GM19438 (cell line): ENCODE measurements at regions not wholly inside any gene's neighbourhood (a gene's known extent, or its start where the extent isn't known, plus 50 kb on each side); places are given as distances from the start of the nearest gene placed in this dataset.
"Not testable (repeated sequence)": the region's sequence is repeated elsewhere in the genome, so short reads cannot be mapped to it uniquely, and the experiment has no call there.

ENCODE experiments used
- ATAC-seq: cut with Tn5 transposase; IDR thresholded peaks from one replicate; pipeline ENCODE4 v1.9.1; 2021; ENCODE audit warnings: low read depth; ENCODE audit not compliant: unreplicated experiment

DNA sequence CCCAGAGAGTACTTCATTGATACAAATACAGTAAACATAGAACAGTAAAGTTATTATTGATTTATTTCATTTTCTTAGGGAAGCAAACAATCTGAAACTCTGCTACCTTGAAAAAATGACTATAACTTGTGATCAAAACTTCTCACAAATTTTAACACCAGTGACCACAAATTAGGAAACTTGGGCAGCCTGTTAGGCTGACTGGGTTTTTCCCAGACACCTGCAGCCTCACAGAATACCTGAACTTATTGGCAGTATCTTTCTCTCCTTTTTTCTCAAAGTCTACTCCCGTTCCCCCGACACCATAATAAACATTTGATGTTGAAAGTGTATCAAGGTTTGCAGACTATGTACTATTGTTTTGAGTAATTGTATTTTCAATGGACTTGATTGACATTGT lies 360.5 kb downstream of the LMO7 start:
- ATAC-seq: no peak

DNA sequence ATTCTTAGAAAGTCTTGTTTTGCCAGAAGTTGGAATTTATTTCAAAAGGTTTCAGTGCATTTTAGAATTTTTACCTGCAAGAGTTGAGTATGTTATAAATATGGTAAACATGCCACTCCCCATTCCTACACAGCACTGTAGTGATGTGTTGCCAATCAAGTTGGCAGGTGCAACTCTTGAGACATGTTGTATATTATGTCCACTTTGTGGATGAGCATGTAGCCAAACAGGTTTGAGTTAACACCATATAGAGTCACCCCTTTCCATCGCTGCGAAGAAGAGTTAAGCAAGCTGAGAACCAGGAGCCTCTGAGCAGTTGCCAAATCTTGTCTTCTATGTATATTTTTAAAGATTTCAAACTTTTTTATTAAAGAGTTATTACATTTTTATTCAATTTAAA lies 359.8 kb downstream of the LMO7 start:
- ATAC-seq: no peak

DNA sequence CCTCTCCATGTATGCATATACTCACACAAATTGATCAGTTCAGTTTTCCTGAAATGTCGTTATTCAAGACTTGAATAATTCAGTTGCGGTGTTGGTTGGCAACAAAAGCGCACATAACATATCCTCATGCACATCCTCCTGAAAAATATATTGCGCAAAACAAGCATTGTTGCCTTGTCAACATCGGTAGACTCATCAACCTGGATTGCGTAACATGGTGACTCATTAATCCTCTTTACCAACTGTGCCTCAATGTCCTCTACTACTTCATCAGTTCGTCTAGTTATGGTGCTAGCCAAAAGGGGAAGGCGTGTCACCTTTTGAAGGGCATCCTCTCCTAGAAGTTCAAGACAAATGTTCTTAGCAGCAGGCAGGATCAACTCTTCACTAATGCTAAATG lies 357.7 kb downstream of the LMO7 start:
- no peak for ATAC-seq

DNA sequence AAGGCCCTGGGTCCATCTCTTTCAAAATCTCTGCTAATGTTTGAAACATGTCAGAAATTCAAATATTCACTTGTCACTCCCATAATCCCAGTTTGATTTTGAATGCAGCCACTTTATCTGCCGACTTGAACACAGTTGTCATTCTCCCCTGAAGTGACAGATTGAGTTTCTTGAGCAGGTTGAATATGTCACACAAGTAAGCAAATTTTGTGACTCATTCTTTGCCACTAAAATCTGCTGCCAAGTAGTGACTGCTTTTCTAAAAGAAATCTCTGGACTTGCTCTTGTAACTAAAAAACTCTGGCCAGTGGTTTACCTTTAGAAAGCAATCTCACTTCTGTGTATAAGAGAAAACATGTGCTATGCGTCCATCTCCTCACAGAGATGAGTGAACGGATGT lies 357.1 kb downstream of the LMO7 start:
- no peak for ATAC-seq

DNA sequence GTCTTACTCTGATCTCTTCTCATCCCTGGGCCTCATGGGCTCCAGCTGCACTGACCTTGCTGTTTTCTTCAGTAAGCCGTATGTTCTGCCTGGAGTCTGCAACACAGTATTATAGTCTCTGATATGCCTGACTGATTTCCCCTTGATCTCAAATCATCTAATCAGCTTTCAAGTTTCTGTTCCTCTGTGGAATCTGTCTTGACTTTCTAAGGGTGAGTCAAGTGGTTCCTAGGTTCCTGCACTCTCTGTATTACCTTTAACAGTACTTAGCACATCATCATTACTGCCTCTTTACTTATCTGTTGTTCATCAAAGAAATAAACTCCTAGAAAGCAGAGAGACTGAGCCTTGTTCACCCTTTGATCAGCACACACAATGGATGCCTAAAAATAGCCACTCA lies 350.7 kb downstream of the LMO7 start:
- peak; percentile 100 for ATAC-seq

DNA sequence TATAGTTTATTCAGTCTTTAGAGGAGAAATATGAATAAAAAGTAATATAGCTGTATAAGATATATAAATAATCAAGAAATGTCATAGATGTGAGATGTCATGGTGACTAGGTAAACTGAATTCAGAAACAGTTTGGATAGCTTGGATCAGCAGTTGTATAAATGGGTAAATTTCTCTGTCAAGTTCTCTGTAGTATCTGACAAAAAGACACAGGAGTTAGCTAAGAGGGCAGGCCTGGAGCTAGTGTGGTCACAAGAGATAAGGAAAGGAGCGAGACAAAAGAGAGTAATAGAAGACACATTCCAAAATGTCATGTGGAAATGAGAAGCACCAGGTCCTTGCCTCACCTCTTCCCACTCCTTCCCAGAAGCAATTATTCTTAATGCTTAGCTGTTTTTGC lies 349.0 kb downstream of the LMO7 start:
- no peak for ATAC-seq

DNA sequence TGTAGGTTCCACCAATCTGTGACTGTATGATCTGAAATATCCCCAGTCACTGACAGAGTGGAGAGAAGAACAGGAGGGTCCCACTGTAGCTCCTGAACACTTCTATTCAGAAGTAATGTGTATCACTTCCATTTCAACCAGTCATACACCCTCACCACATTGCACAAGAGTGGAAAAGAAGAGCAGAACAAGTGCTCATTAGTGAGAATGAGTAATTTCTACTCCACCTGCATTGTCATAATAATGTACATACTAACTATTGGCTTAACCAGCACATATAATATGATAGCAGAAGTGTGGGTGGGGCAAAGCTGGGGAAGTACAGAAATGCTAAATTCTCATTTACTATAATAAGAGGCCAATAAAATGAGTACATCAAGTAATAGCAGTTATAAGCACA lies 342.7 kb downstream of the LMO7 start:
- no peak for ATAC-seq

DNA sequence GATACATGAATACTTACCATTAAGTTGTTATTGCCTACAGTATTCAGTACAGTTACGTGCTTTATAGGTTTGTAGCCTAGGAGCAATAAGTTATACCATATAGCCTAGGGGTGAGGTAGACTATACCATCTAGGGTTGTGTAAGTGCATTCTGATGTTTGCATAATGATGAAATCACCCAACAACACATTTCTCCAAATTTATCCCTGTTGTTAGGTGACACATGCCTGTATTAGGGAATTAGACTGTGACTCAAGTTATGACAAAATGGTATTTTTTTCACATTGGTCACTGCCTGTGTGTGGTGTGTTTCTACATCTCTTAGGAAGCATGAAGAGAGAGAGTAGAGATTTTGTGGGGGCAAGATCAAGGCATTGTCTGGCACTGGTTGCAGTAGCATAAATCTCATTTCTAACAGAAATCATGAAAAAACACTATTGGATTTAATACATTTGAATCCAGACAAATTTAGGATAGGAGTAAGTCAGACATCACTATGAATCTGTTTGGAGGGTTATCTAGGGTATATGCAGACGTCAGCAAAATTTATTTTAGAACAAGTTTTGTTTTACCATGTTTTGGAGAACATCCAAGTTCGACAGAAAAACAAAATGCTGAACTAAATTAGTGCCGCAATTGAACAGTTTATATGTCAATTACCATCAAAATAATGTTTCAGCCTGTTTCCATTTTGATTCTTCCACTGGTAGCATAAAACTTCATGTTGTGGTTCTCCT lies 332.1 kb downstream of the LMO7 start:
- ATAC-seq: no peak

DNA sequence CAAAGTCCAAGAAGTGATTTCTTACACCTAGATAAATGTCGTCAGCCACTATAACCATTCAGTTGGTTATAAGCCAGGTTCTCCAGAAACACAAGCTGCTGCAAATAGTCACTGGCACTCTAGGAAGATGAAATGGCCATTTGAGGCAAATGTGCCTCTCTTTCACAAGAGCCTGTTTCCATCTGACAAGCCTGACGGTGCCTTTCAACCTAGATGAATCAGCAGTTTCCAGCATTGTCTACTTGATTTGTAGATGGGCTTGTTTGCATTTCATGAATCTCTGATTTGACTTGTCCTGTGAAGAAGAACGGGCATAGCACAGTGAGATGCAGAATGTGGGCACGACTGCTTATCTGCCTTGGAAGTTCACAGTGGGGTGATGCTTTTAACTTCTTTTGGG lies 327.2 kb downstream of the LMO7 start:
- ATAC-seq: no peak

DNA sequence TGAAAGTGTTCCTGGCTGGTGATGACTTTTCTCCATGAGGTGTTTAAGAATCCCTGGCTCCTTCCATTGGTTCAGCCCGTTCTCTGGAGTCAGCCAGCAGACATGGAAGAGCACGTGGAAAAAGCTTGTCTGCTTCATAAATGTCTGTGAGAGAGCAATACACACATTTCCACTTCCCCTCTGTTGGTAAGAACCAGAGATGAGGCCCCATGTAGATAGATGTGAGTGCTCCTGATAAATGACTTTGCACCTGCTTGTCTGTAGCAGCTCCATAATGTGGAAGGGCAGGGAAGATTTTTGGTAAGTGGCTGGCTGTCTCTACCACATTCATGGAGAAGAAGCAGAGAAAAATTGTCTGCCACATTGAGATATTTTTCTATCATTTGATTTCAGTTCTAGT lies 325.8 kb downstream of the LMO7 start:
- ATAC-seq: no peak

DNA sequence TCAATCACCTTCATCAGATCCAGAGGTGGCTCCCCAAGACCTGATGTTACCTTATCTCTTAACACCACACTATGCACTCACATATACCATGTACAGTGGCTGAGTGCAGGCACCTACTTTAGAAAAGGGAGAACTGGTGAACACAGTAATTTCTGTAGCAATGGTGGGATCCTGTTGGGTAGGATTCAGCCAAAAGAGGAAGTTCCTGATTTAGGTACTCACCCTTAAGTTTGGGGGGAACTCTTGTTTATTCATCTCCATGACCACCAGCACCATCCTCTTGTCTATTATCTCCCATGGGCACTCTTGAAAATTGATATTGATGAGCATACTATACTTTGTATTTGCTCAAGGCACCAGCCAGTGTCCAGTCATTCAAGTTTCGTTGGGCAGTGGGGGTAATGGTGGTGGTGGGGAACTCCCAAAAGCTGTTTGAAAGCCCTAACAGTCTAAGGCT lies 324.4 kb downstream of the LMO7 start:
- ATAC-seq: peak; percentile 93

DNA sequence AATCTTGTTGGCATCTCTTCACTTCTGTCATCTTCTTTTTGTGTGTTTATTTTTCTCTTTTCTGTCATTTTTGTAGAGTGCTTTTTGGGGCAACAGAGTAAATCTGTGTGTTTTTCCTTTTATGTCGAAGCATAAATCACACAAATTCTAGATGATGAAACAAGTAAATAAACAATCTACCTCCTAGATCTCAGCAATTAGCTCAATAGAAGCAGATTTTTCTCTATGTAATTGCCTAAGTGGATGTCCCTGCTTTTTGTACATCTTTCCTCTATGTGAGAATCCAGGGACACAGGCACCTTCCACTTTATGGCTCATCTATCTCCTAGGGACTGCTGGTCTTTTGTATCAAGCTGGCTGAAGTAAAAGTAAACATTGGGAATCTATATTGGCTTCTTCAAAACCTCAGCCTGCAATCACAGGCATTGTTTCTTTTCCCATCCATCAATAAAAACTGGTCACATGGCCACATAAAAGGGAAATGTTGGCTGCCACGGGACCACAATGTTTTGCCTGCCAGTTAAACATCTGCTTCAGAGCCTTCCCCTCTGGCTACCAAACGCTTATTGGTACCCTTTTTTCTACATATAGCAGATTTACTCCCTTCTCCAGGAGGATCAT lies 323.8 kb downstream of the LMO7 start:
- ATAC-seq: peak; percentile 4

DNA sequence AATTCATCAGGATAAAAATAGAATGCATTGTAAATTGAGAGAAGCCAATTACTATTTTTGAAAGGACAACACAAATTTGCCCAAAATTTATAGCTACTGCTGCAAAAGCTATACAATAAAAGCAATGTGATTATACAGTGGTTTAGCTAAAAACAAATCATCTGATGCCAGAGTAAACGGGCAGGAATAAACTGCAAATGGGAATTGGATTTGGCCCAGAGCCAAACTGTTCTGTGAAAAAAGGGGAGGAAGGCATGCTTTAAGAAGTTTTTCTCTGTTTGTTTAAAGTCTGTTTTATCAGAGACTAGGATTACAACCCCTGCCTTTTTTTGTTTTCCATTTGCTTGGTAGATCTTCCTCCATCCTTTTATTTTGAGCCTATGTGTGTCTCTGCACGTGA lies 317.5 kb downstream of the LMO7 start:
- not testable (repeated sequence) for ATAC-seq

DNA sequence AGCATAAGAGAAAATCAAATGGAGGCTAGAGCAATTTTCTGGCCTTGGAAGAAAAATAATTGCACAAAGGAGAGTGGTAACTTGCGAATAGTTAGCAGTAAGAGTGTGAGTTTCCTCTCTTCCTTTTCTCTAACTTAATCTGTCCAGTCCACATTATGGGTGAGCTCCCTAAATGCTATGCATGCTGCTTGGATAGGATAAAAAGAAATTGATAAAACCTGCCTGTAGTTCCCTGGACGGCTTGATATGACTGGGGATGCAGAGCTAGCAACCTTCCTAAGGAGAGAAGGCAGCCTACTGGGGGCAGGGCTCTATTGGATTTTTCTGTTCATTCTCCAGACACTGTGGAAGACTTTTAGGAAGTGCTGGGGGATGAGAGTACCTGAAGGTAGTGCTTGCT lies 311.3 kb downstream of the LMO7 start:
- ATAC-seq: no peak

DNA sequence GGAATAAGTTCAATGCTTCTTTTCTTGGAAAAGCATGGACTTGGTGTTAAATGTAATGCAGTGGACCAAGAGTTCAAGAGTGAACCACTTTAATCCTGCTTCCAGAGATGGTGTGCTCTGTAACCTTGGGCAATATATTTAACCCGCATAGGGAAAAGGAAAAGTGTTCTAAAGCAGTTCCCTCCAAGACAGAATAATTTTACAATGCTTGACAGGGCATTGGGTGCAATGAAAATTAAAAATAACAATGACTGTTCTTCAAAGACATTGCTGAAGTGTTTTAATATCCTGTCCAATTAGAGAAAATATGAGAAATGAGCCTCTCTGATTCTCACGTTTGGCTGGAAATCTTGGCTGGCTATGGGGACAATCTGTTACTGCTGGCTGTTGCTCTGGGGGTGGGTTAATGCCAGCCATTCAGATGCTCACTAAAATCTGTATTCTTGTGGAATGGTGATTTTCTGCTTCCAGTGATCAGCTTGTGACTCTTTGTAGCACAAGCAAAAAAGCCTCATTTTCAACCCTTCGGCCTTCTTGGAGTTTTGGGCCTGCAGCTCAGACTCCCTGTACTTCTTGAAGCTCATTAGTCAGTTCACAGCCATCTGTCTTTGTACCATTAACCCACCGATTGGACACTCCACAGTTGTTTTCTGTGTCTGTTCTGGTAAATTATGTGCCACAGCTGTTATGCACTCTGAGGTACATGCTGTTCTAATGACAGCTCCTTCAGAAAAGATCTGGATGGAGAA lies 310.6 kb downstream of the LMO7 start:
- ATAC-seq: no peak

DNA sequence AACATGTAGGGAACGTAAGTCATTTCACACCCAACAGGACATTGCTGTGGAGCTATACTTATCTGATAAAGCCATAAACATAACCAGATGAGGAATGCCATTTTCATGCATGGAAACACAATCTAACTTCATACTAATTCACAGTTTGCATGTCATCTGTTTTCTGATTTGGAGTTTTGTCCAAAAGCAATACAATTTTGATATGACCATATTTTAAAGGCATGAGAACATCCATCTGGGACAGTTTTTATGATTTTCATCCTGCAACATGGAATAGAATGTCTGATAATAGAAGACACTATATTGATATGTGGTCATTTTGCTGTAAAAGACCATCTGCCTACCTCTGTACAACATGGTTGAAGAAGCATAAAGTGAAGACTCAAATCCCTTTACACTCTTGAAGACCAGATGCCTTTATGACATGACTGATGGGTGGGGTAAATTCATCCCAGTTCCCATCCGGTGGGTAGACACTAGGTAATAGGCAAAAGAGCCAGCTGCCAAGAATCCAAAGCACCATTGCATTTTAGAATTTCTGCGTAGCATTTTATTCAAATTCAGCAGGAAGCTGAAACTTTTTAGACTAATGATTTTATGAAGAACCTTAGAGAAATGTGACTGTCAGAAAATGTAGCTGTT lies 309.8 kb downstream of the LMO7 start:
- ATAC-seq: no peak

DNA sequence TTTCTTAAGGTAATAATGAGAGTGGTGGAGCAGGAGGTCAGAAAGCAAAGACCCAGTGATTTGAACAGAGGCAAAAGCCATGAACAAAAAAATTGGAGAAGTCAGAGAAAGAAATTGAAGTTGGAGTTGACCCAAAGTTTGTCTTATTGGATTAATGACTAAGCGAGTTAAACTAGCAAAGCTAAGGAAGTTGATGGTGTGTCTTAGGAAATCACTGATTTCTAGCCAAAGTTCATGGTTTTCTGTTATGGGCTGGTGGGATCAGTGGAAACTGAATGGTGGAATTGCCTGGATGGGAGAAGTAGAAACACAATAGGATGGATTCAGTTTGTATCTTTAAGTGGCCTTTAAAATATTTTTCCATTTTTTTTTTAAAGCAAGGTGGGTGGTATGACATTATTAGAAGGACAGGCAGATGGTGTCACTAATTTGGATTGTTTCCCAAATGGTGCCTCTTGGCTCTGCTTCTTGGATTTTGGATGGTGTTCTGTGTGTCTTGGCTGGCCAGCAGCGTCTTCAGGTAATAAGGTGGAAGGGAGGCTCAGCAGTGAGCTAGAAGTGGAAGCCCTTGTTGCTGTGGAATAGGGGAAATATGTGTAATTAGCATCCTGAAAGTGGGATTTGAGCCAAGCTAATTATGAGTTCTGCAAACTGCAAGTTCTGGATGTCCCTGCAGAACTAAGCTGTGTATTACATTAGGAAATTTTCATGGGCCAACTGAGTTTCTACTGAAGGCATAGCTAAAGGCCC lies 302.9 kb downstream of the LMO7 start:
- no peak for ATAC-seq

DNA sequence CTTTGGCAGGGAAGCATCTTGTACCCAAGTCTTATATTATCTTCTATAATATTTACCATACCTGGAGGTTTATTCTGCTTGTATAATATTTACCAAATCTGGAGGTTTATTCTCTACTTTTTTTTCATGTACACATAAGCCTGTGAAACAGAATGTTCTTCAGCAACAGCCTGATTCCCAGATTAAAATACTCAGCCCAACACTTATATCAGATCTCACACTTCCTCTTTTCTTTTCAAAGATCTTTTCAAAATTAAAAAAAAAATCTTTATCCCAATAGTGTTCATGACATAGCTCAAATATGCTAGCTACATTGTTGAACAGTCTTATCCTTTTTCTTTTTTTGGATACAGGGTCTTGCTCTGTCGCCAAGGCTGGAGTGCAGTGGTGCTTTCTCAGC lies 300.7 kb downstream of the LMO7 start:
- ATAC-seq: no peak

DNA sequence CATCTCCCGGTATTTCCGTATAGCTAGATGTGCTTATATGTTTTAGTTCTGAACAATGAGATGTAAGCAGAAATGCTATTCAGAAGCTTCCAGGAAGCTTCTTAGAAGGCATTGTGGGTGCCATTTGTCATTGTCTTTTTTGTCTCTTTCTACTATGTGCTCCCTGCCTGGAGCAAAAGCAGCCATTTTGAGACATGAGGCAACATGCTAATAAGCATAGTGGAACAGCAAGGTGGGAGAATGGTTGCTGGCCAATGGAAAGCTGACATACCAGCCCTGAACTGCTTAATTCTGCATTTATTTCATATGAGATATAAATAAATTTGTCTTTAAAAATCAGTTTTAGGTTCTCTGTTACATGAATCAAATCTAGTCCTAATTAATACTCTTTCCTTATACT lies 299.7 kb downstream of the LMO7 start:
- no peak for ATAC-seq

DNA sequence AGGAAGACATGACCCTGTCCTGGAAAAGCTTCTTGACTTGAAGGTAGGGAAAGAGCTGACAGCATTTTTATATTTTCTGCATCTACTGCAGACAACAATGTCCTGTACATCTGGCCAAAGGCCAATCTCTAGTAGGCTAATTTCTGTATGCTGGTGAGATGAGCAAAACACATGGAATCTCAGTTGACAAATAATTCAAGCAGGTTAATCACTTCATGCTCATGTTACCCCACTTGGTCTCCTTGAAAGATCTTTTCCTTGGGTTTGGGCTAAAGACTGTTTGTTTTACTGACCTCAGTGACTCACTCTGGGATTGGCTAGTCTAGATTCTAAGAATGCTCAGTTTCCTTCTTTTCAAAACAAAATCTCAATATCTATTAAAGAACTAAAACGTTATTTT lies 298.8 kb downstream of the LMO7 start:
- no peak for ATAC-seq

DNA sequence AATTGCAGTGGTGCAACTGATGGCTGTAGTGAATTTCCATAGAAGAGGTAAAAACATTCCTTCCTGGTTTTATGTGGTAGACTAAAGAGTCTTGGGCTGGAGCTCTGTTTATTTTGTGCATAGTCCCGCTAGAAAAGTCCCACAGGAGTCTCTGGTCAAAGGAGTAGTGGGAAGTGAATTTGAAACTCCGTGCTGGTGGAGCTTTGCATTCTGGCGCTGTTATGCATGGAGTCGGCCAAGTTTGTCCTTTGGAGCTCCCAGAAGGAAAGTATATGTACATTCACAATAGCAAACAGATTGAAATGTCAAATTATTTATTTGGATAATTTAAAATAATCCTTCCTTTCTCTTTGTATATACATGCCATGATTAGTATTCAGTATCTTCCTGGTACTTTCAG lies 296.5 kb downstream of the LMO7 start:
- ATAC-seq: no peak
